ENCODE measurements at regions not wholly inside any gene's neighbourhood (a gene's known extent, or its start where the extent isn't known, plus 50 kb on each side); places are given as distances from the start of the nearest gene placed in this dataset.
"Not testable (repeated sequence)": the region's sequence is repeated elsewhere in the genome, so short reads cannot be mapped to it uniquely, and the experiment has no call there.

DNA sequence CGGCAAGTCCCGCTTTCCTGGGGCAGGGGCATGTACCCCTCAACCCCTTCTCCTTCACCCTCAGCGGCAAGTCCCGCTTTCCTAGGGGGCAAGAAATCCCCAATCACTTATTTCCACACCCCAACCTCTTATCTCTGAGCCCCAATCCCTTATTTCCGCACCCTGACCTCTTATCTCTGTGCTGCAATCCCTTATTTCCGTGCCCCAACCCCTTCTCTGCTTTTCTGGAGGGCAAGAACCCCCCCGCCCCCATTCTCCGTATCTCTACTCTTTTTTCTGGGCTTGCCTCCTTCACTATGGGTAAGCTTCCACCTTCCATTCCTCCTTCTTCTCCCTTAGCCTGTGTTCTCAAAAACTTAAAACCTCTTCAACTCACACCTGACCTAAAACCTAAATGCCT is 156.9 kb upstream of the CNOT2 start:
- H3K4me3 Mint-ChIP-seq, H3K27ac Mint-ChIP-seq: not testable (repeated sequence)

DNA sequence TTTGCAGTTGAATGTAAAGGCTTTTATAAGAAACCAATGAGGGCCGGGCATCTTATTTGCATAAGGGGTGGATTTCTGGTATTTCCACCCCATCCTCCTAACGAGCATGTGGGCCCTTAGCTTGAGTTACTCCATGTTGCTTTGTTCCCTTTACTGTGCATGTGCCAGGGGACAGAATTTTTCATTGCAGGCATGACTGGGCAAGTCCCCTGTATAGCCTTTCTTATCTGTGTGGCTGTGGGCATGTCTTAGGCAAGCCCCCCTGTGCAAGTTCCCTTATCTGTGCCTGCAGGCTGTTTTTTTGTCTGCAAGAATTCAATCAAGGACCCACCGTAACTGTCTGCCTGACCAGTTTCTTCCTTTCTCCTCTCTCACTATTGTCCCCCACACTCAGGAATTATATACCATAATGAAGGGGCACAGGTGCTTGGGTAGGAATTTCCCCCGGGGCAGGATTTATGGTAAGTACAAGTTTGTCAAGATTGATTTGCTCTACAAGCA is 152.2 kb upstream of the CNOT2 start:
- Mint-ChIP-seq H3K36me3 (ENCODE audit: low read depth) (no peaks in the 10 kb centered on the region), H3K4me3 (no peak overlapping the region), H3K27ac (no peak overlapping the region), H3K9me3 (peaks cover 4% of the 10 kb centered on the region), H3K27me3 (ENCODE audit: low read depth) (no peaks in the 10 kb centered on the region), H3K4me1 (ENCODE audit: low read depth) (no peaks in the 10 kb centered on the region)
- DNase-seq (ENCODE audit: low spot score) = no peak

More for the DNA sequence above, 156.9 kb upstream of the CNOT2 start:
- peaks cover 12% of the 10 kb centered on the region for H3K9me3 Mint-ChIP-seq
- H3K36me3 Mint-ChIP-seq (ENCODE audit: low read depth); H3K27me3 Mint-ChIP-seq (ENCODE audit: low read depth); H3K4me1 Mint-ChIP-seq (ENCODE audit: low read depth); DNase-seq (ENCODE audit: low spot score): not testable (repeated sequence)

DNA sequence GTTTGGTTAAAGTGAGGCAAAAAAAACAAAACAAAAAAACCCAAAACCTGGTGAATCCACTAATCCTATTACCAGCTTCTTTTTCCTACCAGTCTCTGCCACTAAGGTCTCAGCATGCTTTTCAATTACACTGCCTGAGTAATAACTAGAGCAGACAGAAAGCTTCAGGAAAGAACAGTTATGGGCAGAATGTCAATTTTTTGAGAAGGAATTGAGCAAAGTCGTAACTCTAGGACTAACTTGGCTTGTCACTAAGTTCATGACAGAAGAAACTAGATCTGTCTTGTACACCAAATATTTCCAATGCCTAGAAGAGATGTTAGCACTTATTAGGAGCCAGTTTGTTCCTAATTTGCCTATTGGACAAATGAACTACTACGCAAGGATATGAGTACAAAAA is 148.8 kb upstream of the CNOT2 start:
- Mint-ChIP-seq H3K9me3 (peaks cover 4% of the 10 kb centered on the region), H3K4me1 (ENCODE audit: low read depth) (no peaks in the 10 kb centered on the region), H3K36me3 (ENCODE audit: low read depth) (no peaks in the 10 kb centered on the region), H3K4me3 (no peak overlapping the region), H3K27me3 (ENCODE audit: low read depth) (no peaks in the 10 kb centered on the region), H3K27ac (no peak overlapping the region)
- DNase-seq (ENCODE audit: low spot score) = no peak

DNA sequence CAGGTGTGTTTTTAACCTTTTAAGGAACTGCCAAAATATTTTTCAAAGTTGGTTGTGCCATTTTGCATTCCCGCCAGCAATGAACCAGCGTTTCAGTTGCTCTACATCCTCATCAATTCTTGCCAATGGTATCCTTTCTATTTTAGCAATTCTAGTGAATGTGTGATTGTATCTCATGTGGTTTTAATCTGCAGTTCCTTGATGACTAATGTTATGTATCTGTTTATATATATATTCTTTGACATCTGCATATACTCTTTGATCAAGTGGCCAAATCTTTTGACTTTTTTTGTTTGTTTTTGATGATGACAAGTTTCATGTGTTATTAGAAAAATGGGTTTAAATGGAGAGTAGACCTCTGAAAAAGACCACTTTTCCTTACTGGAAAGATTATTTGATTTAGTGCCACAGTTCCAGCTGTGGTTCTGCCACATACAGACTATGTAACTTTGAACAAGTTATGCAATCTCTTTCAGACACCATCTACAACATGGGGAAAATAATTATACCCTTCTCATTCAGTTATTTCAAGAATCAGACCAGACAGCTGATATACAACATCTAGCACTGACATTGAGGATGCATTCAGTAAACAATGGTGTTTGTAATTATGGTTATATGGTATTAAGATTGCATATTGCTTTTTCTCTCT is 146.3 kb upstream of the CNOT2 start:
- DNase-seq (ENCODE audit: low spot score) = no peak
- H3K27ac Mint-ChIP-seq = no peak overlapping the region
- H3K27me3 Mint-ChIP-seq (ENCODE audit: low read depth) = no peaks in the 10 kb centered on the region

DNA sequence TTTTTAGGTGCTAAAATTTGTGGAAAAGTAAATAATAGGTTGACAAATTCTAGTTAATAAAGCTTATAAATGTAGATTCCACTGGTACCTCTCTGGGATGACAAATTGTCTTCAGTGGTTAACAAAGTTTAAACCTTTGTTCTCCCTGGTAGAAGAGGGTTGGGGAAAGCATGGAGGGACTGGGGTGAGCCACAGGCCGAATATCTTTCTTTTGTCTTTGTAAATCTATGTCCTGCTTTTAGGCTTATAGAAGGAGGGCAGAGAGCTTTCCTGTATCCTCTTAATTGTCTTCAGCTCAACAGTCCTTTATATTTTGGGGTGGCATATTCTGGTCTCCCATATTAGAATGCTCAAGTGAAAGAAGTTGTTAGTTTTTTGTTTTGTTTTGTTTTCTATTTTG is 142.2 kb upstream of the CNOT2 start:
- no peak for DNase-seq (ENCODE audit: low spot score)

More for the DNA sequence above, 146.3 kb upstream of the CNOT2 start:
- Mint-ChIP-seq H3K36me3 (ENCODE audit: low read depth) (no peaks in the 10 kb centered on the region), H3K9me3 (no peaks in the 10 kb centered on the region), H3K4me3 (no peak overlapping the region), H3K4me1 (ENCODE audit: low read depth) (no peaks in the 10 kb centered on the region)

DNA sequence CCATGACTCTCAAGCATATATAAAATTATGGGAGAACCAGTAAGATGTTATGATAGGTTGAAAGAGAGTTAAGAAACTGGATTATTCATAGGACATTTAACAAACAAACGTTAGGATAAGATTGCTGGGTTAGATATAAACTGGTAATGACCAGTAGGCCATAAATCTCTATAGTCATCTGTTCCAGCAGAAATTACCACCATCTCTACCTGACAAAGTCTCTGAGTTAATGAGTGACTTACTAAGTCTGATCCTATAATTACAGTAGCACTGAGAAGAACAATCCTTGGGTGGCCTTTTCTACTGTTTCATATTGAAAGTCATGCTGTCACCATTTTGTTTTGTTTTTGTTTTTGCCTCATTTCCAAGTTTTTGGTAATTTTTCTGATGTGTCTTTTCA is 136.9 kb upstream of the CNOT2 start:
- Mint-ChIP-seq H3K27ac (no peak overlapping the region), H3K4me1 (ENCODE audit: low read depth) (no peaks in the 10 kb centered on the region), H3K27me3 (ENCODE audit: low read depth) (no peaks in the 10 kb centered on the region), H3K9me3 (peaks cover 13% of the 10 kb centered on the region), H3K36me3 (ENCODE audit: low read depth) (no peaks in the 10 kb centered on the region), H3K4me3 (no peak overlapping the region)
- no peak for DNase-seq (ENCODE audit: low spot score)

More for the DNA sequence above, 142.2 kb upstream of the CNOT2 start:
- Mint-ChIP-seq H3K4me1 (ENCODE audit: low read depth) (no peaks in the 10 kb centered on the region), H3K36me3 (ENCODE audit: low read depth) (no peaks in the 10 kb centered on the region), H3K4me3 (no peak overlapping the region), H3K27ac (no peak overlapping the region), H3K9me3 (no peaks in the 10 kb centered on the region), H3K27me3 (ENCODE audit: low read depth) (no peaks in the 10 kb centered on the region)

DNA sequence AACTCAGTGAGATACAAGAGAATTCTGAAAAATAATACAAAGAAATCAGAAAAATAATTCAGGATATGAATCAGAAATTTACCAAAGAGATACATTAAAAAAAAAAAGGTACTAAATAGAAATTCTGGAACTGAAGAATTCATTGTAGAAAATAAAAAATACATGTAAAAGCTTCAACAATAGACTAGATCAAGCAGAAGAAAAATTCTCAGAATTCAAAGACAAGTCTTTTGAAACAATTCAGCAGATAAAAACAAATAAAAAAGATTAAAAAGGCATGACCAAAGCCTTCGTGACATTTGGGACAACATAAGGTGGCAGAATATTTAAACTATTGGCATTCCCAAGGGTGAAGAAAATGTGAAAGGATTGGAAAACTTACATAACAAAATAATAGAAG is 133.1 kb upstream of the CNOT2 start:
- DNase-seq (ENCODE audit: low spot score) = no peak
- H3K4me3 Mint-ChIP-seq = no peak overlapping the region
- H3K27ac Mint-ChIP-seq = no peak overlapping the region
- no peaks in the 10 kb centered on the region for H3K27me3 Mint-ChIP-seq (ENCODE audit: low read depth)
- H3K4me1 Mint-ChIP-seq (ENCODE audit: low read depth) = no peaks in the 10 kb centered on the region
- peaks cover 17% of the 10 kb centered on the region for H3K9me3 Mint-ChIP-seq
- H3K36me3 Mint-ChIP-seq (ENCODE audit: low read depth) = no peaks in the 10 kb centered on the region

DNA sequence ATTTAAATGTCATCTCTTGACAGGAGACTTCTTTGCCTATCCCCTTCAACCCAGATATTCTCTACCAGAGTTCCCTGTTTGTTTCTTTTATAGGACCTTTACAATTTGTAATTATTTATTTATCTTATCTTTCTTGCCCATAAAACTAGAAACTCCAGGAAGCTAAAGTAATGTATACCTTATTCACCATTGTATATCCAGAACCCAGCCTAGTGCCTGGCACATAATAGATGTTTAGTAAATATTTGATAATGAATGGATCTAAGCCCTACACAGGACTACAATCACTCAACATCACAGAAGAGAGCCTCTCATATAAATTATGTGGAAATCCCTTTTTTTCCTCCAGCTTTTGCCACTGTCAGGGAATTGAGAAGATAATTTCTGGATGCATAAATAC is 125.6 kb upstream of the CNOT2 start:
- no peak for DNase-seq (ENCODE audit: low spot score)

DNA sequence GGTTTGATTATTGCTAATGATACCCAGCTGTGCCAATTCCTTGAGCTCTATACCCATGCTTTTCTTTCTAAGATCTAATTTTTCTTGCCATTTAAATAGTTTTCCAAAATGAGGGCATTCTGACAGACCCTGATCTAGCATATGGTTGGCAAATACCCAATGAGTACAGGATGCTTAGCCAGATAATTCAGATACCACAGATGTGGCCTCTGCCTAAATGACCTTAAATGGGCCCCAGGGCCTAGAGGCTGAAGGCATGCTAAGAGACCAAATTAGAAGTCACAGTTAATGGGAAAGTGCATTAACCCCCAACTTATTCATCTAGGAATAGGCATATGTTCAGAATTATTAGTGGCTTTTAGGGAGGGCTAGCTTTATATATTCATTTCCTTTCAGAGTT is 122.3 kb upstream of the CNOT2 start:
- Mint-ChIP-seq H3K4me1 (ENCODE audit: low read depth) (no peaks in the 10 kb centered on the region), H3K27me3 (ENCODE audit: low read depth) (no peaks in the 10 kb centered on the region), H3K36me3 (ENCODE audit: low read depth) (no peaks in the 10 kb centered on the region), H3K4me3 (no peak overlapping the region), H3K27ac (no peak overlapping the region), H3K9me3 (no peaks in the 10 kb centered on the region)
- DNase-seq (ENCODE audit: low spot score) = no peak

More for the DNA sequence above, 125.6 kb upstream of the CNOT2 start:
- Mint-ChIP-seq H3K27ac (no peak overlapping the region), H3K4me1 (ENCODE audit: low read depth) (no peaks in the 10 kb centered on the region), H3K36me3 (ENCODE audit: low read depth) (no peaks in the 10 kb centered on the region), H3K27me3 (ENCODE audit: low read depth) (no peaks in the 10 kb centered on the region), H3K9me3 (no peaks in the 10 kb centered on the region), H3K4me3 (no peak overlapping the region)

DNA sequence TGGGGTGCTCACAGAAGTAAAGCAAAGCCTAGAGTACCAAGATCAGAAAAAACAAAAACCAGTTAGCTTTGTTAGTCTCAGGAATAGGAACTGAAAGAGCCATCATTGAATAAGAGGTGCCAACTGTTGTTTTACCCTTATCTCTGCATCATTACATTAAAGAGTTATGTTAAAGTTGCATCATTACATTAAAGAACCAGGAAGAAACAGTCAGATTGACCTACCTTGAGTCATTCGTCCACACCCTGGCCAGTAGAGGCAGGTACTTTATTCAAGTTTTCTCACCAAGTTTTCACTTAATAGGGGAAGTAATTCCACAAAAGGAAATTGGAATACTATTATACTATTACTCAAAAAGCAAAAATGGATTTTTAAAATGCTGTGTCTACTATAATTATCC is 121.7 kb upstream of the CNOT2 start:
- H3K4me3 Mint-ChIP-seq = no peak overlapping the region
- H3K4me1 Mint-ChIP-seq (ENCODE audit: low read depth) = no peaks in the 10 kb centered on the region
- H3K36me3 Mint-ChIP-seq (ENCODE audit: low read depth) = no peaks in the 10 kb centered on the region
- no peaks in the 10 kb centered on the region for H3K9me3 Mint-ChIP-seq
- no peak overlapping the region for H3K27ac Mint-ChIP-seq
- no peaks in the 10 kb centered on the region for H3K27me3 Mint-ChIP-seq (ENCODE audit: low read depth)
- no peak for DNase-seq (ENCODE audit: low spot score)

DNA sequence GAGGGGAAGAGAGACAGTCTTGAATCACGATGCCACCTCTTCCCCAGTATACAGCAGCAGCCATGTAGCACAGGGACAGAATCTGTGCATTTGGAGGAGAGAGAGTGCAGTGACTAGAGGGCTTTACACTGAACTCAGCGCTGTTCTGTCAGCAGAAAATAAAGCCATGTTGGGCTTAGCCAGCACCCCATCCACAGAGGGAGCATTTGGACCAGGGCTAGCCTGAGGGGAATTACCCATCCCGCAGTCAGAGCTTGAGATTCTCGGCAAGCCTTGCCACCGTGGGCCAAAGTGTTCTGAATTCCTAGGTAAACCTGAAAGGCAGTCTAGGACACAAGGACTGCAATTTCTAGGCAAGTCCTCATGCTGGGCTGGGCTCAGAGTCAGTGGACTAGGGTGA is 120.4 kb upstream of the CNOT2 start:
- H3K36me3 Mint-ChIP-seq (ENCODE audit: low read depth) = no peaks in the 10 kb centered on the region
- no peaks in the 10 kb centered on the region for H3K27me3 Mint-ChIP-seq (ENCODE audit: low read depth)
- DNase-seq (ENCODE audit: low spot score) = no peak
- H3K27ac Mint-ChIP-seq = no peak overlapping the region
- H3K4me3 Mint-ChIP-seq = no peak overlapping the region
- no peaks in the 10 kb centered on the region for H3K4me1 Mint-ChIP-seq (ENCODE audit: low read depth)
- no peaks in the 10 kb centered on the region for H3K9me3 Mint-ChIP-seq

DNA sequence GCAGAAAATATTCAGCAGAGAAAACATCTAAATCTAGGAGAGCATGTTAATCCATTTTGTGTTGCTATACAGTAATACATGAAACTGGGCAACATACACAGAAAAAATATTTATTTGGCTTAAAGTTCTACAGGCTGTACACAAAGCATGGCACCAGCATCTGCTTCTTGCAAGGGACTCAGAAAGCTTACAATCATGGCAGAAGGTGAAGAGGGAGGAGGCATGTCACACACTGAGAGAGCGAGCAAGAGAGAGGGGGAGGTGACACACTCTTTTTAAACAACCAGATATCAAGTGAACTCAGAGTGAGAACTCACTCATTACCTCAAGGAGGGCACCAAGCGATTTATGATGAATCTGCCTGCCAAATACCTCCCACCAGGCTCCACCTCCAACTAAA is 94.2 kb upstream of the CNOT2 start:
- Mint-ChIP-seq H3K36me3 (ENCODE audit: low read depth) (no peaks in the 10 kb centered on the region), H3K27ac (no peak overlapping the region)

DNA sequence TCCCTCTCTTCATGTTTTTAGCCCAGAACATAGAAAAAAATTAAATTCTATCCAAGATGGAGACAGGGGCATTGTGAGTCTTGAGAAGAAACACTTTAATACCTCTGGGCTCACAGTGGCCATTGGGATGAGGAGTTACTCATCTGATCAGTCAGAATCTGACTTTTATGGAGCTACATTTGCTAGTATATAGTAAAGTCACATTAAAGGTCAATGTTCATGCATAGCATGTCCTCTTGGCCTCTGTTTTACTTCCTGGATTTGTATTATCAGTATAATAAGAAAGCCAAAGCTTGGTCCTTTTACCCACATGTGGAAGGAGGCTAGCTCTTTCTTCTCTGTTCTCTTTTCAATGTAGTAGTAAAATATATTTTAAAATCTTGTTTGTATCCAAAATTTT is 93.6 kb upstream of the CNOT2 start:
- Mint-ChIP-seq H3K27me3 (ENCODE audit: low read depth) (no peaks in the 10 kb centered on the region), H3K36me3 (ENCODE audit: low read depth) (no peaks in the 10 kb centered on the region)

More for the DNA sequence above, 94.2 kb upstream of the CNOT2 start:
- H3K4me1 Mint-ChIP-seq (ENCODE audit: low read depth) = no peaks in the 10 kb centered on the region
- H3K27me3 Mint-ChIP-seq (ENCODE audit: low read depth) = no peaks in the 10 kb centered on the region
- DNase-seq (ENCODE audit: low spot score) = no peak
- H3K4me3 Mint-ChIP-seq = no peak overlapping the region
- H3K9me3 Mint-ChIP-seq = peaks cover under 1% of the 10 kb centered on the region

DNA sequence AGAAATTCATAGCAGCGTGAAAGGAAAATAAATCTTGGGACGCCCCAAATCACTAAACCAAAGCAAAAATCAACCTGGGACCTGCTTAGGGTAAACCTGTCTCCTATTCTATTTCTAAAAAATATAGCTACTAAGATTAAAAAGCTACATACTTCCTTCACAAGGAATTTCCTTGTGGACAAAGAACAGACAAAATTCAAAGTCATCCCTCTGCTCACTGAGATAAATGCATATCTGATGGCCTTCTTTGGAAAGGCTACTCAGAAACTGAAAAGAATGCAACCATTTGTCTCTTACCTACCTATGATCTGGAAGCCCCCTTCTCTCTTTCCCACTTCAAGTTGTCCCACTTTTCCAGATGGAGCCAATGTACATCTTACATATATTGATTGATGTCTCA is 93.0 kb upstream of the CNOT2 start:
- H3K27ac Mint-ChIP-seq = no peak overlapping the region

More for the DNA sequence above, 93.6 kb upstream of the CNOT2 start:
- DNase-seq (ENCODE audit: low spot score) = no peak
- Mint-ChIP-seq H3K4me1 (ENCODE audit: low read depth) (no peaks in the 10 kb centered on the region), H3K4me3 (no peak overlapping the region), H3K9me3 (peaks cover 4% of the 10 kb centered on the region), H3K27ac (no peak overlapping the region)

DNA sequence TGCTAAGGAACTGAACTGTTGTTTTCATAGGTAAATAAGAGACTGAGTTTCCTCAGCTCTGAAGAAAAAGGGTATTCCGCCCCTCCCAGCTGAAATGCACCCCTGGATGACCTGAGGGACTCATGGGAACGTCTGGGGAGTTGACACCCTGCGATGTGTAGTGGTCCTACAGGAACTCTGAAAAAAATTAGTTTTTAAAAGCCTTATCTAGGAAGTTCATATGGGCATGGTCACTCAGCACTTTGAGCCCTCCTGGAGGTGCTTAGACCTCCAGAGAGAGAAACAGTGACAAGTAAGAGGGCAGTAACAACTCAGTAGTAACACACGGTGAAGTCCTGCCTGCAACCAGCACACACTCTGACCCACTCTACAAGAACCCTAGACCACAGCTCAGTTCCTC is 91.2 kb upstream of the CNOT2 start:
- Mint-ChIP-seq H3K27ac (no peak overlapping the region), H3K9me3 (peaks cover 8% of the 10 kb centered on the region), H3K4me1 (ENCODE audit: low read depth) (no peaks in the 10 kb centered on the region), H3K4me3 (no peak overlapping the region), H3K27me3 (ENCODE audit: low read depth) (no peaks in the 10 kb centered on the region), H3K36me3 (ENCODE audit: low read depth) (no peaks in the 10 kb centered on the region)
- DNase-seq (ENCODE audit: low spot score) = no peak

More for the DNA sequence above, 93.0 kb upstream of the CNOT2 start:
- no peaks in the 10 kb centered on the region for H3K36me3 Mint-ChIP-seq (ENCODE audit: low read depth)
- no peaks in the 10 kb centered on the region for H3K27me3 Mint-ChIP-seq (ENCODE audit: low read depth)
- H3K4me1 Mint-ChIP-seq (ENCODE audit: low read depth) = no peaks in the 10 kb centered on the region
- no peak for DNase-seq (ENCODE audit: low spot score)
- peaks cover 6% of the 10 kb centered on the region for H3K9me3 Mint-ChIP-seq
- H3K4me3 Mint-ChIP-seq = no peak overlapping the region

All from T-helper 2 cell treated with Interferon-gamma antibody and Interleukin-4, amounts not matched to agents 5 μg/mL and 100 μg/mL, for 36 hours (primary cell).